KG1 (cell line): ENCODE measurements at regions not wholly inside any gene's neighbourhood (a gene's known extent, or its start where the extent isn't known, plus 50 kb on each side); places are given as distances from the start of the nearest gene placed in this dataset.

Experiments
- DNase-seq: peaks from one replicate; lab custom pipeline; 2025; lab: John Stamatoyannopoulos, UW

DNA sequence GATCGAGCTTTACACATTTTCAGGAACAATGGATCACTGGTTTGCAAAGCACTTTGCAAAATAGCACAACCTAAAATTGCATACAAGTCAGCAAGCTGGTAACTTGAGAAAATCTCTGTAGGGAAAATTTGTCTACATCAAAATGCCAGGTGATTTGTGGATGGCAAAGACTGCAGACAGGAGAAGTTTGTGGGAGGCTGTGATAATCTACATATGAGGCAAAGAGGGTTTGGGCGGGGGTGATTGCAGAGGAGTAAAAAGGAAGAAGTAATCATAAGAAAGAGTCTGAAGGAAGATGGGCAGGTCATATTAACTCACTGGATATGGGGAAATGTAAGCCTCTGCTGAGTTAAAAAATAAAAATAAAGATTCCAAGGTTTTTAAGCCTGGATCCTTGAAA lies 166.3 kb upstream of the STXBP5 start:
- DNase-seq = no peak

DNA sequence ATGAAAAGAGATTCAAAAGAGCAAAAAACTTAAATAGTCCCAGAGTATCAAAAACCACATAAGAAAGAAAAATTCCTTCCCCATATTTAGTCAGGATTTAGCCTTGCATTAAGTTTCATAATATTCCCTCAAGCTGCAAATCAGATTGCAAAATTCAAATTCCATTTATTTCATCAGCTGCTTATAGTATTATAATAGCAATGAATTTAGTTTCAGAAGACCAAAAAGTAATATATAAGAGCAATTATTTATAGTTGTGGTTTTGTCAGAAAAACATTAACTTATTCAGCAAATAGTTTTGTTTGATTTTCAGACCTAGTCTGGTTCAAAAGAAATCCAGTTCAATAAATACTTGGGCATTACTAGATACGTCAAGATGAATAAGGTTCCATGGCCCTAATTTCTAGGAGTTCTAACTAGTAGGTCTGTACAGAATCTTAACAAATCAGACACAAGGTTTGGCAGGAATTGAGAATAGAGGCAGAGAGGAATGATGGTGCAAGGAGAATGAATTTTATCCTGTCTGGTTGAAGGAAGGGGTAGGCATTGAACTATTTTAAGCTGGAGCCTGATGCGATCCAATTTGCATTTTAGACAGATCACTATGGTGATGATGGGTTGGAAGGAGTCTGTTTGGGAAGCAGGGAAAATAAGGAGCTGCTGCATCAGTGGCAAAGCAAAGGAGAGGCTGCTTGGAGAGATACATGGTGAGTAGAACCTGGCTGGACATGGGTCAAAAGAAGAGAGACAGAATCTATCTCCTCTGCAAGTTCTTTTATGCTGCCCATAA lies 163.9 kb upstream of the STXBP5 start:
- DNase-seq = no peak

- DNase-seq = no peak
Observed at GRCh38 chr6:147042679-147043078, 161.5 kb upstream of the STXBP5 start.

- no peak for DNase-seq
Observed at GRCh38 chr6:147043994-147044477, 160.2 kb upstream of the STXBP5 start.

GRCh38 chr6:147046141-147046877 lies 157.9 kb upstream of the STXBP5 start:
- no peak for DNase-seq

DNA sequence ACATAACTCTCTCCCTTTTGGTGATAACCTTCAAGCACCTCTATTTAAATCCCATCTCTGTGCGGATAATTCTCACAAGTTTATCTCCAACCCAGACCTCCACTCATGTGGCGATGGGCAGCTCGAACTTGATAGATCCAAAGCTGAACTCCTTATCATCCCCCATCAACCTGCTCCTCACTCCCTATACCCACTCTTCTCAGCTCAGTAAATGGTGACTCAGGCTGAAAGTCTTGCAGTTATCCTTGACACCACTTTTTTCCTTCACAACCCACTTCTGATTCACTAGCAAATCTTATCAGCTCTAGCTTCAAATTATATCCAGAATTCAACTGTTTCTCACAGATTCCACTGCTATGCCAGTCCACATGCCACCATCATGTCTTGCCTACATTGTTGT lies 155.3 kb upstream of the STXBP5 start:
- DNase-seq = no peak

DNA sequence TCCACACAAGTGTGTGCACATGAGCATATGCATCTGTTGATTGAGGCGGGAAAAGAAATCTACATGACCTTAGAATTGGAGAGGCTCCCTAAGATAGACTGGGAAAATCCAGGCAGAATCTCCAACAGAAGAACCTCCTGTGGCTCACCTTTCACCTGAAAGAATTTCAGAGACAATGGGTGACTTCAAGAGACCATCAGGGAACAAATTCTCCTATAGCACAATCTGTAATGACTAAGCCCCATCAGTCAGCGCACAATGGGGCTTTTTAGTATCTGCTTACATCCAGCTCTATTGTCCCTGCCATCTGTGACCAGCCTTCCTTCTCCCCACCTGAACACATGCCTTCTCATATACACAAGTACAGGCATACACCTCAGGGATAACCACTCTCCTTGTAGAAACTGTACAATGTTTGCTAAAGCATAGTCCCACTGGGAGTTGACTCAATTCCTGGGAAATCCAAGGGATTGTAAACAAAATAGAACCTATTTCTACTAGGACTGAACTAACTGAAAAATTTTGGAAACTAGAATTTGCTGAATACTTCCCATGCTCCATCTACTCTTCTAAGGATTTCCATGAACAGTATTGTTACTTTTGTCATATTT lies 150.8 kb upstream of the STXBP5 start:
- DNase-seq = no peak

GRCh38 chr6:147054158-147054557 lies 150.1 kb upstream of the STXBP5 start:
- DNase-seq = no peak

DNA sequence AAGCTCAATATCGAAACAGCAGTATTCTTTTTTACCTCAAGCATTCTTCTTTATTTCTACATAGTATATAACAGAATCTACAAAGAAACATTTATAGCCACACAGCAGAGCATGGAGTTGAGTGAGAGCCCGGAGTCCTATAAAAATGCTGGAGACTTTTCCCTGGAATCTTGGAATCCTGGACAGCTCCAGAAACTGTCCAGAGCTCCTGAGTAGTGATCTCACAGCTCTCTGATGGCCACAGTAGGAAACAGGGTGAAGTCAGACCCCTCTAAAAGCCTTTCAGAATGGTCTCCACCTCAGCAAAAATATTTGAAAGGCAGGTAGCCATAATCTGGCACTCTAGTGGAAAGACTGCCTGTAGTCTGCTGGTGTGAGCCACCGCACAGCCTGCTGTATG lies 149.3 kb upstream of the STXBP5 start:
- DNase-seq = no peak

- no peak for DNase-seq
Observed at GRCh38 chr6:147055821-147056392, 148.3 kb upstream of the STXBP5 start.

GRCh38 chr6:147057188-147057587 lies 147.0 kb upstream of the STXBP5 start:
- DNase-seq = no peak

GRCh38 chr6:147057705-147058342 lies 146.4 kb upstream of the STXBP5 start:
- no peak for DNase-seq

DNA sequence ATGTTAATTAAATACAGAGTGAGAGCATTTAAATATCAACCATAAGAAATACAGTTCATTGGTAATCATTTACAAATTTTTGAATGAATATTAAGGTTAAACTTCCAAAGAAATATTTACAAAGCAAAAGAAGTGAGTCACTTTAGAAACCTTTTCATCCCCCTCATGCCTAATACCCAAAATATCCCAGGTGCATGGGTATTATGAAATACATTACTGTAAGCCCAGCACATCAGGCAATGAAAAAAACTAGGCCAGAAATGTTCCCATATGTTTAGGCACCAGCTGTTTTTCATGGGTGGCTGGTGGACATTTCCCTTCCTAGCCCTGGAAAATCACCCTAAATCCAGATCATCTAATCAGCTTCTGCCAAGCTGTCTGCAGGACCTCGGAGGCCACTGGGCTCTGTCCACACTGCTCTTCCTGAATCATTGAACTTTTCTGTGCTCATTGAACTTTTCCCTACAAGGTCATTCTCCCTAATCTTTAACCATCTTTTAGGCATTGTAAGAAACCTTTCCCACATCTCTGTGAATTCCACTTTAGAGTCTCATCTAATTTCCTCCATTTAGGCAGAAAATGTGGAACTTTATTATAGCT lies 145.3 kb upstream of the STXBP5 start:
- DNase-seq = no peak

GRCh38 chr6:147060636-147061035 lies 143.6 kb upstream of the STXBP5 start:
- no peak for DNase-seq

GRCh38 chr6:147061252-147061651 lies 143.0 kb upstream of the STXBP5 start:
- DNase-seq = no peak

- DNase-seq = no peak
Observed at GRCh38 chr6:147063469-147064031, 140.7 kb upstream of the STXBP5 start.

DNA sequence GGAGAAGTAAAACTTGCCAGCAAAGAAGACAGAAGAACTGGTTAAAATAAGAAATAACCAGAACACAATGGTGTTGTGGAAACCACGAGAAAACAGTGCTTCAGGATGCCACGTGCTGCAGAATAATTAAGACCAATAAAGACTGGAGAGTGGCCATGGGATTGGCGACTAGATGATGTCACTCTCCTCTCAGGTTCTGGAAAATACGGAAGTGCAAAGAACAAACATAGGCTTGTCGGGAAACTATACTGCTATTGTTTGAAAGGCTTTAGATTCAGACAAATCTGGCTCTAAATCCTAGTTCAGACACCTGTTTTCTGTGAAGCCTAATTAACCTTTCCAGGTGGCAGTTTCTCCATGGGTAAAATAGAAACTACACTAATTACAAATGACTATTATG lies 138.4 kb upstream of the STXBP5 start:
- no peak for DNase-seq

- DNase-seq = no peak
Observed at GRCh38 chr6:147067184-147067583, 137.0 kb upstream of the STXBP5 start.

GRCh38 chr6:147071776-147072175 lies 132.4 kb upstream of the STXBP5 start:
- DNase-seq = no peak

DNA sequence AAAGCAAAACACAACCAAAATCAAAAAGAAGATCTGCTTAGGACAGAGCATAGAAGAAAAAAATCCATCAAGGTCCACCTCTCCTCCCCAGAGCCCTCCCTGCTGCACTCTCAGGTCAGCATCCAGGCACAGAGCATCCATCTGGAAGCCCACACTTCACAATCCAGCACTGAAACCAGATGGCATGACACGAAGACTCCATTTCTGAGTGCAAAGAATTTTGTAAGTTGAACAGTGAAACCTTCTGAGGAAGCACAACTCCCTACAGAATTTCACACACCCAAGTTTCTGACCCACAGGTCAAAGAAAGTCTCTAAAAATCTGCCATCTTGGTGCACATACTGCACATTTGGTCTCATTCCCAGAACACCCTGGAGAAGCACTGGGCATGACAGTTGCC lies 128.8 kb upstream of the STXBP5 start:
- DNase-seq = no peak

GRCh38 chr6:147077251-147077650 lies 127.0 kb upstream of the STXBP5 start:
- DNase-seq = no peak
